HFF-Myc (cell line): ENCODE measurements at regions not wholly inside any gene's neighbourhood (a gene's known extent, or its start where the extent isn't known, plus 50 kb on each side); places are given as distances from the start of the nearest gene placed in this dataset.

Source experiments
- DNase-seq: peaks from one replicate; pipeline ENCODE4 v3.0.0-alpha.2; 2011; ENCODE audit warnings: low read depth; ENCODE audit errors: extremely low read depth
- H3K4me3 ChIP-seq: replicated peaks from 2 replicates; pipeline ENCODE4 v1.5.1; 2011; ENCODE audit warnings: low read depth, mild to moderate bottlenecking, control low read depth, low read length
- TF ChIP-seq, protein P1 (sequence below): IDR thresholded peaks from 2 replicates; pipeline ENCODE4 v1.5.1; 2012; ENCODE audit warnings: mild to moderate bottlenecking, low read depth, low read length, control low read depth; ENCODE audit errors: missing control alignments

DNA sequence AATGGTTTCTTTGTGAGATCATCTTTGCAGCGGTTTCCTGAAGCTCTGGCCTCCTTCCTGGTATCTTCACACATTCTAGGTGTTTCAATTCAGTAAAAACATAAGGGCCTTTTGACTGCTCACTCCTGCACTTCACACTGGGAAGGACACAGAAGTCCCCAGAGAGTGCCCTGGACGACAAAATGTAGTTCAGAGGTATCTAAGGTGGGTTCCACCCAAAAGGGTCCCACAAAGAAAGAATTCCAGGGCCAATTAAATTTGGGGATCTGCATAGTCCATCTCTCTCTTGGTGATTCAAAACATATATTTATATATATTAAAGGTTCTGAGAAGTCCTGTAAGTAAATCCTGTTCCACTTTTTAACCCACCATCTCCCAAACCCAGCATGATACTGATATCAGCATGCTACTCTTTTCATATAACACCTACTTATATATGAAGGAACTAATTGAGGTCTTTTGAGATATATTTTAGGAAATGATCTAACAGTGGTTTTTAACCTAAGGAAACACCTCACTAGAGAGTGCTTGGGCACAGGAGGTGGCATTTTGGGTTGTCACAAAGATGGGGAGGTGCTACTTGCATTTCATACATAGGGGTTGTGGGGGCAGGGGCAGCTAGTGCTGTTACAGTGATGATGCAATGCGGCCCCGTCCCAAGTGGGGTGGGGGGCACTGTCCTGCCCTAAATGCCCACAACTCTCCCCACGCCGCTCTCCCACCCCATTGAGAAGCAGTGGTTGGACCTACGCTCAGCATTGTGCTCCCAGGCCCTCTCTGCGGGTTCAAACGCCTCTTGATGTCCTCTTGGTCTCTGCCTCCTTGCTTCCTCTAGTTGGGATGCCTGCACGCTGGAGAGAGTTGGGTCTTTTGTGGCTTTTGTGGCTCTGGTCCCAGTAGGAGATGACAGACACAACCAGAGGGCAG, 109.4 kb downstream of the ARF6 start:
- TF ChIP-seq, protein P1, sequence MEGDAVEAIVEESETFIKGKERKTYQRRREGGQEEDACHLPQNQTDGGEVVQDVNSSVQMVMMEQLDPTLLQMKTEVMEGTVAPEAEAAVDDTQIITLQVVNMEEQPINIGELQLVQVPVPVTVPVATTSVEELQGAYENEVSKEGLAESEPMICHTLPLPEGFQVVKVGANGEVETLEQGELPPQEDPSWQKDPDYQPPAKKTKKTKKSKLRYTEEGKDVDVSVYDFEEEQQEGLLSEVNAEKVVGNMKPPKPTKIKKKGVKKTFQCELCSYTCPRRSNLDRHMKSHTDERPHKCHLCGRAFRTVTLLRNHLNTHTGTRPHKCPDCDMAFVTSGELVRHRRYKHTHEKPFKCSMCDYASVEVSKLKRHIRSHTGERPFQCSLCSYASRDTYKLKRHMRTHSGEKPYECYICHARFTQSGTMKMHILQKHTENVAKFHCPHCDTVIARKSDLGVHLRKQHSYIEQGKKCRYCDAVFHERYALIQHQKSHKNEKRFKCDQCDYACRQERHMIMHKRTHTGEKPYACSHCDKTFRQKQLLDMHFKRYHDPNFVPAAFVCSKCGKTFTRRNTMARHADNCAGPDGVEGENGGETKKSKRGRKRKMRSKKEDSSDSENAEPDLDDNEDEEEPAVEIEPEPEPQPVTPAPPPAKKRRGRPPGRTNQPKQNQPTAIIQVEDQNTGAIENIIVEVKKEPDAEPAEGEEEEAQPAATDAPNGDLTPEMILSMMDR: no peak
- DNase-seq: no peak
- peak overlapping the region; percentile 48 for H3K4me3 ChIP-seq

DNA sequence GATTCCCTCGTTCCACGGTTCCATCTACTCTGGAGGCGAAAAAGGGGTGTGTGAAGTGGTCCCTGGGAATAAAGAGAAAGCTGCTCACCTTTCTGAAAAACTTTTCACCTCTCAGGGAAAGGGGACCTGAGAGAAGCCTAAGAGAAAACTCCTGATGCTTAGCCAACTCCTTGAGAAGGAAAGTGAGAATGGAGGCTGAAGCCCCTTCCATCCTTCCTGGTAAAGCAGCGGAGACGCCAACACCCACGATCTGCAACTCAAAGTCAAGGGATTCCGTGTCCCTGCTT, 110.0 kb downstream of the ARF6 start:
- DNase-seq: no peak

DNA sequence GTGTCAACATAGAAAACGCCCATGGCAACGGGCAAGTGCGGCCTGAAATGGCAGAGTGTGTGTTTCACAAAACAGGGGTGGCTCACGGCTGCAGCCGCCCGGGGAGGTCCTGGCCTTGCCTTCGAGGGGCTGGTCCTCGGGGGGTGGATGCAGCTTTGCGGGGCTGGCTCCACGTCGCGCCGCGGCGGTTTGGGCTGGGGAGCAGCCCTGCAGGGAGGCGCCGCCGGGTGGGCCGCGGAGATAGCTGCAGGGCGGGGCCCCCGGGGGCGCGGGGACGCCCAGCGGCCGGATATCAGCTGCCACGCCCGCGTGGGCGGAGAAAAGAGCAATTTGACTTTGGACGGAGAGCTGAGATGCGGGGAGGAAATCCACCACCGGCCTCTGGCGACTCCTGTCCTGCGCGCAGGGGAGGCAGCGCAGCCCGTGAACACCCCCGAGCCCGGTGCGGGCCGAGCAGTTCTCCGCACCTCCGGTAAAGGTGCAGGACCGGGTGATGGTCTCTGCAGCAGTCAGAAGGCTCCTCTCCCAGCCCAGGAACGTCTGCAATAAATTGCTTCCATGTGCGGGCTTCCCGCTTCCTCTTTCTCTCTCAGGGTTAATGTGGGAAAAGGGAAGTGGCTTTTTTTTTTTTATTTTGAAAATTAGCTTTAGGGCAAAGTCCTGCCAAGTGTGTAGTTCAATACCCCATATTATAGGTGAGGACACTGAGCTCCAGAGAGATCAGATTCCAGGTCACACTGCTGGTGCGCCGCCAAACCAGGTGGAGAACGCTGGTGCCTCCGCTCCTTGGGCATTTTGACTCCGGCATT, 110.5 kb downstream of the ARF6 start:
- DNase-seq: no peak

More for the DNA sequence above, 110.0 kb downstream of the ARF6 start:
- peak overlapping the region; percentile 48 for H3K4me3 ChIP-seq
- TF ChIP-seq, protein P1: no peak

DNA sequence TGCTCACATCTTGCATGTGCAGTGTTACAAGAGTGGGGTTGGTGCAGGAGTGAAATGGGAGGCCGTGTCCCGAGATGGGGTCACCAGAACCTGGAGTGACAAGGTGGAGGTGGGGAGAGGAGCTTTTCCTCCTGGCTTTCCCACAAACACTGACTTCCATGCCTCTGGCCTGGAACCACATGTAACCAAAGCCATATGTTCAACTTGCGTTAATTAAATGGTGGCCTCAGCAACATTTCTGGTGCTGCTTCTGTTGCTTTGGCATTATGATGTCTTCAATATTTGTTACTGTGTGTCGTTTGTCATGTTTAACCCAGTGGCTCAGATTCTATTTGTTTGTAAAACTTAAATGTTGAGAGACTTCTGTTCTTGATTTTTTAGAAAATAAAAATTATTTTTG, 110.2 kb downstream of the VCPKMT start:
- H3K4me3 ChIP-seq: no peak overlapping the region
- no peak for DNase-seq
- TF ChIP-seq, protein P1: no peak

More for the DNA sequence above, 110.5 kb downstream of the ARF6 start:
- TF ChIP-seq, protein P1: no peak
- H3K4me3 ChIP-seq: peak overlapping the region; percentile 48

DNA sequence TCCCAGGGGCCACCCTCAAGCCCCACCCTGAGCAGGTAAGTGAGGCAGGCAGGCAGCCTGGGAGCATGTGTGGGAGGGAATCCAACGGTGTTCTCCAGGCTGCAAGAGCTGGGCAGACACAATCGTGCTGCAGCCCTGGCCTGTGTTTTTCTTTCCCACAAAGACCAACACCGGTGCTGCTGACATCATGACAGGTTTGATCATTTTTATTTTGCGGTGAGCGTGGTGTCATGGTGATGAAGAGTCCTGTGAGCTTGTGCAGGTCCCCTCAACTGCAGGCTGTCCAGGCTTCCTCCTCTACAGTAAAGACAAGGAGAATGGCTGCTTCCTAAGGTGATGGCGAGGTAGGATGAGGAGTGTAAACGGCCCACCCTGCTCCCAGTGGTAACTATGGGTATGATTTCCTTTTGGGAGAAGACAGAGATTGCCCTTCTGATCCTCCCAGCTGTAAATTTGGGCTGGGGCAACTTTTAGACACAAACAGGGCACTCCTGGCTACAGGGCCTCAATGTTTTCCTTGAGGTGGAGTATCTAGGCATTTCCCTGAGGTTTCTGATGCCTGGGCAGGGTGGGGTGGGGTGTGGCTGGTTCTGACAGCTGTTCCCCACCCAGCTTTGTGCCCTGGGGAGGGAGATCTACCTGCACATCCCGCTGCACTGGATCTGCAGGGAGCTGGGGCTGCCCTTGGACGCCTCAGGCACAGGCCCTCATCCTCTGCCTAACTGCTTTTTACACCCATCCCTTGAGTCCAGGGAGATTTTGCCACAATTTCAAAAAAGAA, 109.1 kb downstream of the VCPKMT start:
- TF ChIP-seq, protein P1: no peak
- H3K4me3 ChIP-seq: no peak overlapping the region
- DNase-seq: no peak

DNA sequence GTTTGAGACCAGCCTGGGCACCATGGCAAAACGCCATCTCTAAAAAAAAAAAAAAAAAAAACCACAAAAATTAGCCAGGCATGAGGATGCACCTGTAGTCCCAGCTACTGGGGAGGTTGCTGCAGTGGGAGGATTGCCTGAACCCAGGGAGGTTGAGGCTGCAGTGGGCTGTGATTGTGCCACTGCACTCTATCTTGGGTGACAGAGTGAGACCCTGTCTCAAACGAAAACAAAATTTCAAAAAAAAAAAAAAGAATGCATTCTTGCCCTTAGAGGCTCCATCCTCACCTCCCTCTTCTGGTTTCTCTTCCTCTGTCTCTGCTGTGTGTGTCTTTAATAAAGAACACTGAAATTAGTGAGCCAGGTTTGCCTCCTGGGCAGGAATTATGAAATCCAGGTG, 107.8 kb downstream of the VCPKMT start:
- DNase-seq: no peak
- no peak overlapping the region for H3K4me3 ChIP-seq
- TF ChIP-seq, protein P1: no peak
